IMR-90 (cell line): ENCODE measurements at regions not wholly inside any gene's neighbourhood (a gene's known extent, or its start where the extent isn't known, plus 50 kb on each side); places are given as distances from the start of the nearest gene placed in this dataset.

ENCODE experiments used
- ATAC-seq: fragments of 200-7000 bp; cut with Tn5 transposase; 2 replicates; pipeline ENCODE4 v1.9.1; 2020; ENCODE audit warnings: low read depth, mild to moderate bottlenecking, moderate library complexity
- BruUV-seq: library from RNA; stranded (reverse); fragments of 400-500 nt; replicated peaks from 2 replicates; lab custom pipeline; 2021; lab: Mats Ljungman, UMichigan
- CTCF ChIA-PET: fragments of 300-600 bp; formaldehyde crosslinking; extraction: SDS; loops from one replicate; lab custom pipeline; 2021; ENCODE audit warnings: antibody characterized with exemption; lab: Yijun Ruan, JAX
- POLR2A ChIA-PET: fragments of 300-600 bp; sonication (Branson Sonifier 250); formaldehyde crosslinking; loops from one replicate; lab custom pipeline; 2022; ENCODE audit warnings: antibody characterized with exemption; ENCODE audit not compliant: unreplicated experiment; lab: Charles Lee
- DNase-seq: peaks from one replicate; pipeline ENCODE4 v3.0.0; 2013
- H2AFZ ChIP-seq: replicated peaks from 2 replicates; pipeline ENCODE3; 2013; ENCODE audit warnings: low read length, mild to moderate bottlenecking; ENCODE audit not compliant: poor library complexity
- H2AK5ac ChIP-seq: 2 replicates; pipeline ENCODE4 v1.6.1; 2013; ENCODE audit warnings: low read depth, low read length, inconsistent platforms
- H2AK9ac ChIP-seq: replicated peaks from 2 replicates; pipeline ENCODE3; 2013; ENCODE audit warnings: mild to moderate bottlenecking, low read depth, low read length, moderate library complexity; ENCODE audit not compliant: poor library complexity
- H2BK120ac ChIP-seq: 2 replicates; pipeline ENCODE4 v1.6.1; 2013; ENCODE audit warnings: low read depth, low read length, inconsistent platforms
- H2BK15ac ChIP-seq: 3 replicates; pipeline ENCODE4 v1.6.1; 2013; ENCODE audit warnings: low read depth, low read length, inconsistent platforms
- H2BK20ac ChIP-seq: 2 replicates; pipeline ENCODE4 v1.6.1; 2013; ENCODE audit warnings: low read depth, mild to moderate bottlenecking, inconsistent platforms, low read length, moderate library complexity
- H2BK5ac ChIP-seq: 2 replicates; pipeline ENCODE4 v1.6.1; 2013; ENCODE audit warnings: mild to moderate bottlenecking, low read depth, low read length, inconsistent platforms; ENCODE audit not compliant: poor library complexity, severe bottlenecking
- H3K14ac ChIP-seq: replicated peaks from 2 replicates; pipeline ENCODE4 v1.6.1; 2013; ENCODE audit warnings: low read depth, low read length, inconsistent platforms
- H3K18ac ChIP-seq: 2 replicates; pipeline ENCODE4 v1.6.1; 2013; ENCODE audit warnings: low read depth, low read length, control low read depth
- H3K23ac ChIP-seq: 2 replicates; pipeline ENCODE4 v1.6.1; 2013; ENCODE audit warnings: low read depth, low read length, inconsistent platforms
- H3K27ac ChIP-seq: 2 replicates; pipeline ENCODE4 v1.5.1; 2013; ENCODE audit warnings: mild to moderate bottlenecking, control low read depth, low read length; ENCODE audit not compliant: insufficient read depth
- H3K27me3 ChIP-seq: 2 replicates; pipeline ENCODE4 v1.6.1; 2013; ENCODE audit warnings: low read length; ENCODE audit not compliant: control insufficient read depth, insufficient read depth
- H3K36me3 ChIP-seq: 2 replicates; pipeline ENCODE4 v1.6.1; 2013; ENCODE audit warnings: low read length, mixed read lengths; ENCODE audit not compliant: control insufficient read depth, insufficient read depth
- H3K4ac ChIP-seq: 2 replicates; pipeline ENCODE4 v1.6.1; 2013; ENCODE audit warnings: low read depth, low read length, inconsistent platforms
- H3K4me1 ChIP-seq: 2 replicates; pipeline ENCODE4 v1.6.1; 2013; ENCODE audit warnings: low read length, mixed read lengths; ENCODE audit not compliant: control insufficient read depth, insufficient read depth
- H3K4me2 ChIP-seq: 2 replicates; pipeline ENCODE4 v1.6.1; 2013; ENCODE audit warnings: low read depth, mild to moderate bottlenecking, control low read depth, low read length, moderate library complexity
- H3K4me3 ChIP-seq: 2 replicates; pipeline ENCODE4 v1.5.1; 2013; ENCODE audit warnings: low read depth, mild to moderate bottlenecking, control low read depth, low read length, moderate library complexity; ENCODE audit not compliant: insufficient read depth
- H3K56ac ChIP-seq: 2 replicates; pipeline ENCODE4 v1.6.1; 2013; ENCODE audit warnings: low read length, inconsistent platforms; ENCODE audit not compliant: insufficient read depth; ENCODE audit errors: extremely low read depth
- H3K79me1 ChIP-seq, 2 experiments: 2 replicates each; pipeline ENCODE4 v1.6.1; 2013; ENCODE audit warnings: low read length in 2 of 2, inconsistent platforms in 1 of 2, low read depth in 1 of 2
- H3K9ac ChIP-seq: 2 replicates; pipeline ENCODE4 v1.6.1; 2013; ENCODE audit warnings: low read depth, low read length, control low read depth
- H3K9me1 ChIP-seq: 2 replicates; pipeline ENCODE4 v1.6.1; 2013; ENCODE audit warnings: low read length, inconsistent platforms; ENCODE audit not compliant: insufficient read depth
- H3K9me3 ChIP-seq: 2 replicates; pipeline ENCODE4 v1.6.1; 2013; ENCODE audit warnings: low read length; ENCODE audit not compliant: control insufficient read depth, insufficient read depth
- H4K20me1 ChIP-seq: 2 replicates; pipeline ENCODE4 v1.6.1; 2013; ENCODE audit warnings: low read length, inconsistent platforms; ENCODE audit not compliant: insufficient read depth
- H4K5ac ChIP-seq: 2 replicates; pipeline ENCODE4 v1.6.1; 2013; ENCODE audit warnings: mild to moderate bottlenecking, low read depth, low read length, control low read depth
- H4K8ac ChIP-seq, 2 experiments: 2 replicates each; pipeline ENCODE4 v1.6.1; 2013; ENCODE audit warnings: low read depth in 2 of 2, low read length in 2 of 2, control low read depth in 1 of 2, inconsistent platforms in 1 of 2
- H4K91ac ChIP-seq: 2 replicates; pipeline ENCODE4 v1.6.1; 2013; ENCODE audit warnings: low read depth, low read length, inconsistent platforms; ENCODE audit not compliant: insufficient read depth
- BHLHE40 ChIP-seq: fragments of 150-350 bp; IDR thresholded peaks from 2 replicates; pipeline ENCODE4 v1.6.1; 2016; ENCODE audit warnings: mild to moderate bottlenecking, low read depth, low read length
- CHD1 ChIP-seq: IDR thresholded peaks from 2 replicates; pipeline ENCODE4 v1.6.1; 2012; ENCODE audit warnings: low read depth, low read length, improper control_type of control experiment
- MAFK ChIP-seq: IDR thresholded peaks from 2 replicates; pipeline ENCODE4 v1.6.1; 2012; ENCODE audit warnings: low read depth, low read length, improper control_type of control experiment
- MAZ ChIP-seq: IDR thresholded peaks from 2 replicates; pipeline ENCODE4 v1.6.1; 2012; ENCODE audit warnings: low read depth, mild to moderate bottlenecking, low read length, improper control_type of control experiment, moderate library complexity, borderline replicate concordance
- MXI1 ChIP-seq: IDR thresholded peaks from 2 replicates; pipeline ENCODE4 v1.6.1; 2012; ENCODE audit warnings: low read depth, mild to moderate bottlenecking, low read length, moderate library complexity, borderline replicate concordance
- NFE2L2 ChIP-seq: fragments of 150-350 bp; IDR thresholded peaks from 2 replicates; pipeline ENCODE4 v1.6.1; 2016; ENCODE audit warnings: low read depth, mild to moderate bottlenecking, low read length
- POLR2A ChIP-seq: IDR thresholded peaks from 2 replicates; pipeline ENCODE4 v1.6.1; 2012; ENCODE audit warnings: mild to moderate bottlenecking, low read depth, low read length
- RAD21 ChIP-seq: IDR thresholded peaks from 2 replicates; pipeline ENCODE4 v1.6.1; 2012; ENCODE audit warnings: low read length, improper control_type of control experiment
- RCOR1 ChIP-seq: IDR thresholded peaks from 2 replicates; pipeline ENCODE4 v1.6.1; 2012; ENCODE audit warnings: mild to moderate bottlenecking, low read length, improper control_type of control experiment; ENCODE audit not compliant: insufficient replicate concordance
- RFX5 ChIP-seq: IDR thresholded peaks from 2 replicates; pipeline ENCODE4 v1.8.0; 2012; ENCODE audit warnings: low read depth, mild to moderate bottlenecking, low read length, moderate library complexity
- SMC3 ChIP-seq: fragments of 150-350 bp; IDR thresholded peaks from 2 replicates; pipeline ENCODE4 v1.6.1; 2016; ENCODE audit warnings: low read depth, mild to moderate bottlenecking, antibody characterized with exemption, low read length, moderate library complexity
- dilution Hi-C: fragments of 300-500 bp; cut with HindIII; formaldehyde crosslinking; loops from one replicate; pipeline ENCODE4 v1.14.3; 2018; ENCODE audit warnings: low sequenced_read_pairs; ENCODE audit not compliant: unreplicated experiment
- in situ Hi-C: fragments of 300-500 bp; cut with MboI; formaldehyde crosslinking; loops from 3 replicates; pipeline ENCODE4 v1.14.3; 2019; ENCODE audit warnings: low sequenced_read_pairs, inconsistent platforms, mixed read lengths
- intact Hi-C: fragments of 100-400 bp; cut with micrococcal nuclease; formaldehyde crosslinking; loops from 2 replicates; pipeline ENCODE4 v1.10.0; 2022

- dilution Hi-C loops (no loop called here), in situ Hi-C loops (no loop called here), intact Hi-C loops (no loop called here)
- no peaks in the 10 kb centered on the region for H3K36me3 ChIP-seq
- H3K27ac ChIP-seq = no peak overlapping the region
- no peak overlapping the region for H4K5ac ChIP-seq
- ATAC-seq (no peak), DNase-seq (no peak)
- no peak overlapping the region for H3K4me2 ChIP-seq
- H3K4me3 ChIP-seq = no peak overlapping the region
- no peak overlapping the region for H2BK20ac ChIP-seq
- no peak overlapping the region for H3K56ac ChIP-seq
- TF ChIP-seq NFE2L2 (no peak), RCOR1 (no peak), BHLHE40 (no peak), MXI1 (no peak), POLR2A (no peak), MAZ (no peak), CHD1 (no peak), RFX5 (no peak), SMC3 (no peak), MAFK (no peak), RAD21 (no peak)
- no peaks in the 10 kb centered on the region for H3K79me1 ChIP-seq
- no peak overlapping the region for H3K14ac ChIP-seq
- ChIA-PET POLR2A (no interaction called here), CTCF (no interaction called here)
- no peak overlapping the region for H2AK5ac ChIP-seq
- no peak overlapping the region for H4K8ac ChIP-seq
- no peak overlapping the region for H2BK120ac ChIP-seq
- H4K91ac ChIP-seq = no peak overlapping the region
- no peak overlapping the region for H2BK5ac ChIP-seq
- H3K9me3 ChIP-seq = peaks cover 26% of the 10 kb centered on the region
- no TSS peak for BruUV-seq
- H2BK15ac ChIP-seq = no peak overlapping the region
- no peaks in the 10 kb centered on the region for H3K4me1 ChIP-seq
- H2AK9ac ChIP-seq = no peak overlapping the region
- no peak overlapping the region for H2AFZ ChIP-seq
- H3K9ac ChIP-seq = no peak overlapping the region
- no peaks in the 10 kb centered on the region for H4K20me1 ChIP-seq
- no peaks in the 10 kb centered on the region for H3K9me1 ChIP-seq
- H3K27me3 ChIP-seq = no peaks in the 10 kb centered on the region
- no peak overlapping the region for H3K4ac ChIP-seq
- no peak overlapping the region for H3K18ac ChIP-seq
- no peak overlapping the region for H3K23ac ChIP-seq
Measured at GRCh38 chr3:163957072-163957471, 1121.2 kb downstream of the SI start.
